Suprapubic skin (tissue), 4 donors: ENCODE measurements at regions not wholly inside any gene's neighbourhood (a gene's known extent, or its start where the extent isn't known, plus 50 kb on each side); places are given as distances from the start of the nearest gene placed in this dataset.

Source experiments
- DNase-seq, 2 donors: peaks; one replicate each; pipeline ENCODE4 v3.0.0-alpha.2; 2019; ENCODE audit warnings: low spot score in 2 of 2
- H3K27ac ChIP-seq: fragments of 200-600 bp; sonication (generic); one replicate; pipeline ENCODE4 v1.5.1; 2019
- H3K27me3 ChIP-seq: fragments of 200-600 bp; sonication (generic); one replicate; pipeline ENCODE4 v1.5.1; 2019
- H3K36me3 ChIP-seq: fragments of 200-600 bp; sonication (generic); one replicate; pipeline ENCODE4 v1.5.1; 2019
- H3K4me1 ChIP-seq: fragments of 200-600 bp; sonication (generic); one replicate; pipeline ENCODE4 v1.5.1; 2019
- H3K4me3 ChIP-seq: fragments of 200-600 bp; sonication (generic); one replicate; pipeline ENCODE4 v1.5.1; 2019; ENCODE audit warnings: mild to moderate bottlenecking
- H3K9me3 ChIP-seq: fragments of 200-600 bp; sonication (generic); one replicate; pipeline ENCODE4 v1.5.1; 2019
- EP300 ChIP-seq: sonication (generic); formaldehyde crosslinking; IDR thresholded peaks from one replicate; pipeline ENCODE4 v1.6.1; 2017; ENCODE audit warnings: antibody characterized with exemption
- POLR2A ChIP-seq, 2 donors: fragments of 450-650 bp; IDR thresholded peaks; one replicate each; pipeline ENCODE4 v1.6.1; 2017; ENCODE audit warnings: antibody characterized with exemption in 2 of 2, mild to moderate bottlenecking in 2 of 2, moderate library complexity in 2 of 2
- POLR2AphosphoS5 ChIP-seq, 3 donors: sonication (generic); formaldehyde crosslinking; IDR thresholded peaks; one replicate each; pipeline ENCODE4 v1.6.1; 2017; ENCODE audit warnings: antibody characterized with exemption in 3 of 3
- WGBS: methylation state at CpG from one replicate; pipeline ENCODE4 v1.1.5; 2018; 5-methylcytosine and 5-hydroxymethylcytosine counted together
- TF ChIP-seq, protein P1 (sequence below), 2 donors: fragments of 200-600 bp in 1 of 2; fragments of 450-650 bp in 1 of 2; sonication (generic) in 1 of 2; IDR thresholded peaks; one replicate each; pipeline ENCODE4 v1.5.1; 2016 to 2019; ENCODE audit warnings: antibody characterized with exemption in 2 of 2, mild to moderate bottlenecking in 1 of 2, moderate library complexity in 1 of 2

GRCh38 chr9:14517154-14517906 lies 175.9 kb downstream of the ZDHHC21 start:
- Histone ChIP-seq H3K4me1 (no peaks in the 10 kb centered on the region), H3K27me3 (no peaks in the 10 kb centered on the region), H3K4me3 (no peak overlapping the region), H3K36me3 (no peaks in the 10 kb centered on the region), H3K9me3 (no peaks in the 10 kb centered on the region), H3K27ac (no peak overlapping the region)
- WGBS: 77% methylated on average over 4 of the region's 4 CpGs
- no peak for DNase-seq
- TF ChIP-seq POLR2A (IDR thresholded peaks at IDR 0.05): no peak
- no peak for TF ChIP-seq EP300
- TF ChIP-seq POLR2AphosphoS5 (IDR thresholded peaks at IDR 0.05): no peak

DNA sequence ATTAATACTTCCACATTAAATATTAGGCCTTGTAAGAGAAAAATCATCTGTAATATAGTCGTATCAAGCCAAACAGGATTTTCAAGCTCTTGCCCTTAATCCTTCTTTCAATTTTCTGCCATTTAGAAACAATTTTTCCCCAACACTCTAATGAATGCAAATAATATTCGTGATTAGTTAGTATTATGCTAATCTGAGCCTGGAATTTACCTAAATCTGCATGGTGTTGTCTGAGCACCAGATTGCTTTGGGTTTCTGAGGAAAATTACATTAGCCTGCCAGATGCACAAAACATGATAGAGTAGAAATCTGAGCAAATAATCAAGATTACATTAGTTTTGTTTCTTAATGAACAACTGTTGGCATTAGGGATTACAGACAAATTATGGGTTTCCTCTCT lies 176.6 kb downstream of the ZDHHC21 start:
- Histone ChIP-seq H3K36me3 (no peaks in the 10 kb centered on the region), H3K9me3 (no peaks in the 10 kb centered on the region), H3K4me3 (no peak overlapping the region), H3K27ac (no peak overlapping the region), H3K27me3 (no peaks in the 10 kb centered on the region), H3K4me1 (no peaks in the 10 kb centered on the region)
- WGBS: 69% methylated on average over 2 of the region's 2 CpGs
- DNase-seq: no peak
- TF ChIP-seq EP300: no peak
- TF ChIP-seq POLR2A (IDR thresholded peaks at IDR 0.05): no peak
- no peak for TF ChIP-seq POLR2AphosphoS5 (IDR thresholded peaks at IDR 0.05)
- TF ChIP-seq, protein P1, sequence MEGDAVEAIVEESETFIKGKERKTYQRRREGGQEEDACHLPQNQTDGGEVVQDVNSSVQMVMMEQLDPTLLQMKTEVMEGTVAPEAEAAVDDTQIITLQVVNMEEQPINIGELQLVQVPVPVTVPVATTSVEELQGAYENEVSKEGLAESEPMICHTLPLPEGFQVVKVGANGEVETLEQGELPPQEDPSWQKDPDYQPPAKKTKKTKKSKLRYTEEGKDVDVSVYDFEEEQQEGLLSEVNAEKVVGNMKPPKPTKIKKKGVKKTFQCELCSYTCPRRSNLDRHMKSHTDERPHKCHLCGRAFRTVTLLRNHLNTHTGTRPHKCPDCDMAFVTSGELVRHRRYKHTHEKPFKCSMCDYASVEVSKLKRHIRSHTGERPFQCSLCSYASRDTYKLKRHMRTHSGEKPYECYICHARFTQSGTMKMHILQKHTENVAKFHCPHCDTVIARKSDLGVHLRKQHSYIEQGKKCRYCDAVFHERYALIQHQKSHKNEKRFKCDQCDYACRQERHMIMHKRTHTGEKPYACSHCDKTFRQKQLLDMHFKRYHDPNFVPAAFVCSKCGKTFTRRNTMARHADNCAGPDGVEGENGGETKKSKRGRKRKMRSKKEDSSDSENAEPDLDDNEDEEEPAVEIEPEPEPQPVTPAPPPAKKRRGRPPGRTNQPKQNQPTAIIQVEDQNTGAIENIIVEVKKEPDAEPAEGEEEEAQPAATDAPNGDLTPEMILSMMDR (IDR thresholded peaks at IDR 0.05): no peak

GRCh38 chr9:14515571-14516198 lies 177.5 kb downstream of the ZDHHC21 start:
- no peak for DNase-seq
- no peaks in the 10 kb centered on the region for H3K27me3 ChIP-seq
- H3K36me3 ChIP-seq: no peaks in the 10 kb centered on the region
- TF ChIP-seq POLR2AphosphoS5 (IDR thresholded peaks at IDR 0.05) (no peak), POLR2A (IDR thresholded peaks at IDR 0.05) (no peak), EP300 (no peak)
- TF ChIP-seq, protein P1 (IDR thresholded peaks at IDR 0.05): no peak
- 82% methylated on average over 16 of the region's 16 CpGs for WGBS
- H3K27ac ChIP-seq: no peak overlapping the region
- no peak overlapping the region for H3K4me3 ChIP-seq
- no peaks in the 10 kb centered on the region for H3K9me3 ChIP-seq
- no peaks in the 10 kb centered on the region for H3K4me1 ChIP-seq

DNA sequence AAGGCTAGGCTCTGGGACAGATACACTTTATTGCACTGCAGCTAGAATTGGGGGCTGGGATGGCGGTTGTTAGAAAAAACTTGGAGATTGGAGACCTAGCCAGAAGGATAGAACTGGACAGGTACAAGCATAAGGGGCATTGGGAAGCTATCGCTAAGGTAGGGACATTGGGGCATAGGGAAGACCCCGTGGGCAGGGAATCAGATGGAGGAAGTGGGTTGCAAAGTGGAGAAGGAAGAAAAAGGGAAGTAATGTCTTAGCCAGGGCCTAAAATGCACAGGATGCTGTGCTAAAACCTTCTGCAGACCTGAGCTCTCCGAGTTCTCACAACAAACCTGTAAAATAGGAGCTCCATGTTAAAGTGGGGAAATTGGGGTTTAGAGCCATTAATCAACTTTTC lies 178.2 kb downstream of the ZDHHC21 start:
- no peaks in the 10 kb centered on the region for H3K36me3 ChIP-seq
- H3K27me3 ChIP-seq: no peaks in the 10 kb centered on the region
- H3K4me1 ChIP-seq: no peaks in the 10 kb centered on the region
- DNase-seq: no peak
- WGBS: 82% methylated on average over 4 of the region's 4 CpGs
- TF ChIP-seq EP300 (no peak), POLR2AphosphoS5 (IDR thresholded peaks at IDR 0.05) (no peak), POLR2A (IDR thresholded peaks at IDR 0.05) (no peak)
- TF ChIP-seq, protein P1 (IDR thresholded peaks at IDR 0.05): no peak
- no peak overlapping the region for H3K4me3 ChIP-seq
- no peak overlapping the region for H3K27ac ChIP-seq
- no peaks in the 10 kb centered on the region for H3K9me3 ChIP-seq

DNA sequence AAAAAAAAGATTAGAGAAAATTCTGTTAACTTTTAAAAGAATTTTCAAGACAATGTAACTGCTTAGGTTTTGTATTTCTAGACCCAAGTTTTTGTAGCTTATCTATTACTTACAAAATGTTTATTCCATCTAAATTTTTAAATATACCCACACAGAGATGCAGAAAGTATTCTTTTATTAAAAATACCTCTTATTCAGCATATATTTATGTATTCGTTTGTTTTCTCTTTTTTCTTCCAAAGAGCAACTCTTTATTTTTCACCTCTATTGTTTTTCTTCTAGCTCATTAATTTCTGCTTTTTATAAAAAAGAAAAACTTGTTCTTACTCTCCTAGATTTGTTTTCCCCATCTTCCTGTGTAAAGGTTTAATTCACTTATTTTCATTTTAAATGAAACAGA lies 180.3 kb downstream of the ZDHHC21 start:
- no peak for DNase-seq
- no peak overlapping the region for H3K4me3 ChIP-seq
- no peaks in the 10 kb centered on the region for H3K4me1 ChIP-seq
- no peaks in the 10 kb centered on the region for H3K36me3 ChIP-seq
- H3K9me3 ChIP-seq: no peaks in the 10 kb centered on the region
- WGBS: 89% methylated on average over 1 of the region's 1 CpG
- no peaks in the 10 kb centered on the region for H3K27me3 ChIP-seq
- TF ChIP-seq POLR2A (IDR thresholded peaks at IDR 0.05) (no peak), POLR2AphosphoS5 (IDR thresholded peaks at IDR 0.05) (no peak), EP300 (no peak)
- TF ChIP-seq, protein P1 (IDR thresholded peaks at IDR 0.05): no peak
- no peak overlapping the region for H3K27ac ChIP-seq
